22Rv1 (cell line): ENCODE measurements at regions not wholly inside any gene's neighbourhood (a gene's known extent, or its start where the extent isn't known, plus 50 kb on each side); places are given as distances from the start of the nearest gene placed in this dataset.

ENCODE experiments used
- H3K27ac ChIP-seq: fragments of 450-650 bp; 2 replicates; pipeline ENCODE4 v1.5.1; 2017
- CTCF ChIP-seq: fragments of 450-650 bp; IDR thresholded peaks from 2 replicates; pipeline ENCODE4 v1.5.1; 2017; ENCODE audit warnings: mild to moderate bottlenecking
- ZFX ChIP-seq: fragments of 450-650 bp; IDR thresholded peaks from 2 replicates; pipeline ENCODE4 v1.6.1; 2017; ENCODE audit warnings: antibody characterized with exemption, borderline replicate concordance

DNA sequence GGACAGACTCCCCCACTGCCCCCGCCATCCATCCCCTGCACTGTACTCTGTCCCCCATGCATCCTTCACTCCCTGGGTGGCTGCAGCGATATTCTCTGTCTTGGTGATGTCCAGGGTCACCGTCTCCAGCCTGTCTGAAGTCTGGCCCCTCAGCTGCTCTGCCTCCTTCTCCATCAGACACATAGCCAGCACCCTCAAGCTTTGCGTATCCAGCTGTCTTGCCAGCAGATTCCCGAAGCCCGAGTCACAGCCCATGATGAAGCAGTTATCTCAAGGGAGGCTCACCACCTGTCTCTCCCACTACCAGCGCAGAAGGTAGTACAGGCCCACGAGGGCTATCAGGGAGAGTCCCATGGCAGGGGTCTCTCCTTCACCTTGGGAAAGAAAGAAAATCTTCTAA is 77.8 kb downstream of the HSD17B6 start:
- no peak overlapping the region for H3K27ac ChIP-seq
- TF ChIP-seq ZFX (no peak), CTCF (no peak)

DNA sequence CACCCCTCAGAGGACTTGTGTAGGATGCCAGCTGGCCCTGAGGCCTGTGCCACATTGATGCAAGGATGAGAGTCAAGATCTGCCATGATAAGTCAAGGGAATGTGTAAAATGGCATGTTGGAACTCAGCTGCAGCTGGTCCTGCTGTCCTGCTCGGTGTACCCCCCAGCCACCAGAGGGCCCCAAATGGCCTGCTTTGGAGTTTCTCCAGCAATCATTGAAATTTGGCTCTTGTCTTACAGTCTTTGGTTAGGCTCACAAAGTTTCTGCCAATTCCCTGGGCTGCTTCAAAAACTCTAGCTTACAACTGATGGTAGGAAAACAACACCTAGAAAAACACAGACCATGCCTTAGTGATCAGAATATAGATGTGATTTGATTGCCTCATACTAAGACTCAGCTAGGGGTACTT is 76.8 kb downstream of the HSD17B6 start:
- TF ChIP-seq CTCF: peak; percentile 30
- no peak for TF ChIP-seq ZFX
- no peak overlapping the region for H3K27ac ChIP-seq

DNA sequence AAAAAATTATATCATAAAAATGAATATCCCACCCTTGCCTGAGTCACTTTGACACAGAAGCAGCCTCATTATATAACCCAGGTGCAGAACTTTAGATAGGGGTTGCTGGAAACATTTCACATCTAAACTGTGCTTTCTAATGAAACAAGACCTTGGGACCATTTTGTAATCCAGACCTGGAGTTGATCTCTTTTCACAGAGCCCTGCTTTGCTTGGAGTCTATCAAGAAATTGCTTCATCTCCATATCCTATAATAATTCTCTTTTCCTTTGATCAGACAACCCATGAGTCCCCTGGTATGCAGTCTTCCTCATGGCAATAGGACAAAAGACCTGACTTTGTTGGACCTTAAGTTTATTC is 76.3 kb downstream of the HSD17B6 start:
- H3K27ac ChIP-seq: no peak overlapping the region
- TF ChIP-seq ZFX (no peak), CTCF (no peak)

DNA sequence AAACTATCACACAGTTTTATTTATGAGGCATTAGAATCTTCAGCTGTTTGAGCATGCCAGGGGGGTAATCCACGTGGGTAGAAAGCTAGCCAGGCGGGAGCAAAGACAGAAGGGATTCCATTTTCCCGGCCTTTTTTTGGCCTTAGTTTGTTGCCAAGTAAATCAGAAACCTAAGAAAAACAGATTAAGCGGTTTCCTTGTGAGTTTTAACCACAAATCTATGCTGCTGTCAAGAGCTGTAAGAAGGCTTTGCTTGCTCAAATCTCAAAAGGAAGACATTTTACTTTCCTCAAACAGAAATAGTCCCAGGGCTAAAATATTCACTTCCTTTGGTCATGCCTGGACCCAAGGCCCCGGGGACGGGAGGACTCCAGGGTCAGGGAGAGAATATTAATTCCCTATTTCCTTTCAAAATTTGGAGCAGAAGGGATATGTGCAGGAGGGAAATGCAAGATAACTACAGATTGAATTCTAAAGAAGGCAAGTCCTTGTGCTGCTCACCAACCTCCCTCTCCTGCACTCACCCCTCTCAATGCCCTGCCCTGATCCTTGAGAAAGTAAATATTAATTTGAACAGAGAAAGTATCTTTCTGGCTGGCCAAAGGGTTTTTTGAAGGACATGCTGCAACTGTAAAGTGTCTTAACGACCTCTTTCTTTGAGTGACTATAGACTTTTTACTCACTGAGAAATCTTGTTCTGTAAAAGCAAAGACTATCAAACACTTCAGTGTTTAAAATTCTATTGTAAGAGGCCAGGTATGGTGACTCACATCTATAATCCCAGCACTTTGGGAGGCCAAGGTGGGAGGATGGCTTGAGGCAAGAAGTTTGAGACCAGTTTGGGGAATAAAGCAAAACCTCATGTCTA is 75.7 kb downstream of the HSD17B6 start:
- no peak for TF ChIP-seq ZFX
- TF ChIP-seq CTCF: no peak
- H3K27ac ChIP-seq: no peak overlapping the region
